ENCODE measurements at regions not wholly inside any gene's neighbourhood (a gene's known extent, or its start where the extent isn't known, plus 50 kb on each side); places are given as distances from the start of the nearest gene placed in this dataset.

DNA sequence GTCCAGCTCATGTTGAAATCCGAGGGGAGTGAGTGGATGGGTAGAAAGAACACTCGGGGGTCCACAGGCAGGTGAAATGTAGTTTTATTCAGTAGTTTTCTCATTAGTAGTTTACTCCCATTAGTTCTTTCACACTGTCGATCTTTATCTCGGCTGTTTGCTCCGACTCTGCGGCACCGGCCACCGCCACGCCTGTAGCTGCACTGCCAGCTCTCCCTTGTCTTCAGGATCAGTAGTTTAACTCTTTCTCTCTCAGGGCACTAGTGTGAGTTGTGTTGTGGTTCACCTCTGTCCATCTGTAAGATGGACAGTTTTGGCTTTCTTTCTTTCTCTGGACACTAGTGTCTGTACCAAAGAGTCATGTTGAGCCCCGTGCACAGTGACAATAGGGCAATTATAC is 195.7 kb downstream of the LMBRD1 start:
- no peak for DNase-seq (ENCODE audit: low spot score)
- TF ChIP-seq, protein P1, sequence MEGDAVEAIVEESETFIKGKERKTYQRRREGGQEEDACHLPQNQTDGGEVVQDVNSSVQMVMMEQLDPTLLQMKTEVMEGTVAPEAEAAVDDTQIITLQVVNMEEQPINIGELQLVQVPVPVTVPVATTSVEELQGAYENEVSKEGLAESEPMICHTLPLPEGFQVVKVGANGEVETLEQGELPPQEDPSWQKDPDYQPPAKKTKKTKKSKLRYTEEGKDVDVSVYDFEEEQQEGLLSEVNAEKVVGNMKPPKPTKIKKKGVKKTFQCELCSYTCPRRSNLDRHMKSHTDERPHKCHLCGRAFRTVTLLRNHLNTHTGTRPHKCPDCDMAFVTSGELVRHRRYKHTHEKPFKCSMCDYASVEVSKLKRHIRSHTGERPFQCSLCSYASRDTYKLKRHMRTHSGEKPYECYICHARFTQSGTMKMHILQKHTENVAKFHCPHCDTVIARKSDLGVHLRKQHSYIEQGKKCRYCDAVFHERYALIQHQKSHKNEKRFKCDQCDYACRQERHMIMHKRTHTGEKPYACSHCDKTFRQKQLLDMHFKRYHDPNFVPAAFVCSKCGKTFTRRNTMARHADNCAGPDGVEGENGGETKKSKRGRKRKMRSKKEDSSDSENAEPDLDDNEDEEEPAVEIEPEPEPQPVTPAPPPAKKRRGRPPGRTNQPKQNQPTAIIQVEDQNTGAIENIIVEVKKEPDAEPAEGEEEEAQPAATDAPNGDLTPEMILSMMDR (IDR thresholded peaks at IDR 0.05; ENCODE audit: poor library complexity, severe bottlenecking): no peak
- H3K4me1 ChIP-seq (ENCODE audit: insufficient read depth, poor library complexity, severe bottlenecking): no peaks in the 10 kb centered on the region
- ATAC-seq (ENCODE audit: low read depth): no peak
- no peaks in the 10 kb centered on the region for H3K36me3 ChIP-seq (ENCODE audit: low read depth)
- no peak overlapping the region for H3K4me3 ChIP-seq (ENCODE audit: severe bottlenecking)
- H3K9me3 ChIP-seq (ENCODE audit: severe bottlenecking): no peaks in the 10 kb centered on the region
- peaks cover 10% of the 10 kb centered on the region for H3K27me3 ChIP-seq (ENCODE audit: insufficient read depth, poor library complexity, severe bottlenecking)
- no peak overlapping the region for H3K27ac ChIP-seq (ENCODE audit: poor library complexity, severe bottlenecking)

DNA sequence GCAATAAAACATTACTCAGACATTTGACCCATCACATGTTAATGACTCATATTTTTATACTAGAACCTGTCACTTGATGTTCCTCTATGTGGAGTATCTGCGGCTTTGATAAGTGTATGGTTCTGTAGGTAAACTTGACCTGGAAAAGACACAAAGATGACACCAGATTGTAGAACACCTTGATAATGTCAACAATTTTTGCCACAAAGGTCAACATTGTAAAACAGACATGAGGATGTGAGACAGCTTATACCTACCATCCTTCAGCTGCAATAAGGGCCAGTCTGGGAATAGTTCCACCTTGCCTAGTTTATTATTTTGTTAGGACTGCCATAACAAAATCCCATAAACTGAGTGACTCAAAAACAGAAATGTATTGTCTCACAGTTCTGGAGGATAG is 202.4 kb downstream of the LMBRD1 start:
- Histone ChIP-seq H3K4me1 (ENCODE audit: insufficient read depth, poor library complexity, severe bottlenecking) (no peaks in the 10 kb centered on the region), H3K9me3 (ENCODE audit: severe bottlenecking) (no peaks in the 10 kb centered on the region), H3K36me3 (ENCODE audit: low read depth) (no peaks in the 10 kb centered on the region), H3K27ac (ENCODE audit: poor library complexity, severe bottlenecking) (no peak overlapping the region), H3K4me3 (ENCODE audit: severe bottlenecking) (no peak overlapping the region), H3K27me3 (ENCODE audit: insufficient read depth, poor library complexity, severe bottlenecking) (no peaks in the 10 kb centered on the region)
- no peak for ATAC-seq (ENCODE audit: low read depth)
- DNase-seq (ENCODE audit: low spot score): no peak
- TF ChIP-seq, protein P1 (IDR thresholded peaks at IDR 0.05; ENCODE audit: poor library complexity, severe bottlenecking): no peak

DNA sequence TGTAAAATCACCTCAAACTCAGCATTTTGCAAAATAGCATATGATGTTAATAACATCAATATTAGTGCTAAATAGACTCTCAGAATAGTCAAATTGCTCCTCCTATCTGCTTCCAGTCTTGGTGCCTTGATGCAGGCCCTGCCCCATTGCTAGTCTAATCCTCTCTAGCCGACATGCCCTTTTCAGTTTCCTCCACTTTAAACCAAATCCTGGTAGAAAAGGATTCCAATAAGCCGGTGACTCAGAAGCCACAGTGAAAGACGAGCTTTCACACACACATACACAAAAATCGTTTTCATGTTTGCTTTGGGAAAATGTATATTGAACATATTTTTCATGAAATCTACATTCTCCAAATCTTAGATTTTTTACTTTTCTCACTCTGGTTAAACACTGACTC is 203.1 kb downstream of the LMBRD1 start:
- Histone ChIP-seq H3K27ac (ENCODE audit: poor library complexity, severe bottlenecking) (no peak overlapping the region), H3K36me3 (ENCODE audit: low read depth) (no peaks in the 10 kb centered on the region), H3K4me3 (ENCODE audit: severe bottlenecking) (no peak overlapping the region), H3K4me1 (ENCODE audit: insufficient read depth, poor library complexity, severe bottlenecking) (no peaks in the 10 kb centered on the region), H3K9me3 (ENCODE audit: severe bottlenecking) (no peaks in the 10 kb centered on the region), H3K27me3 (ENCODE audit: insufficient read depth, poor library complexity, severe bottlenecking) (no peaks in the 10 kb centered on the region)
- TF ChIP-seq, protein P1 (IDR thresholded peaks at IDR 0.05; ENCODE audit: poor library complexity, severe bottlenecking): no peak
- DNase-seq (ENCODE audit: low spot score) (no peak), ATAC-seq (ENCODE audit: low read depth) (no peak)

- DNase-seq (ENCODE audit: low spot score): no peak
- H3K27ac ChIP-seq (ENCODE audit: poor library complexity, severe bottlenecking): no peak overlapping the region
- H3K27me3 ChIP-seq (ENCODE audit: insufficient read depth, poor library complexity, severe bottlenecking): no peaks in the 10 kb centered on the region
- TF ChIP-seq, protein P1 (IDR thresholded peaks at IDR 0.05; ENCODE audit: poor library complexity, severe bottlenecking): no peak
- no peak overlapping the region for H3K4me3 ChIP-seq (ENCODE audit: severe bottlenecking)
- no peaks in the 10 kb centered on the region for H3K9me3 ChIP-seq (ENCODE audit: severe bottlenecking)
- ATAC-seq (ENCODE audit: low read depth): no peak
- H3K36me3 ChIP-seq (ENCODE audit: low read depth): no peaks in the 10 kb centered on the region
- no peaks in the 10 kb centered on the region for H3K4me1 ChIP-seq (ENCODE audit: insufficient read depth, poor library complexity, severe bottlenecking)
These were observed 207.2 kb downstream of the LMBRD1 start for GRCh38 chr6:69589626-69590025.

DNA sequence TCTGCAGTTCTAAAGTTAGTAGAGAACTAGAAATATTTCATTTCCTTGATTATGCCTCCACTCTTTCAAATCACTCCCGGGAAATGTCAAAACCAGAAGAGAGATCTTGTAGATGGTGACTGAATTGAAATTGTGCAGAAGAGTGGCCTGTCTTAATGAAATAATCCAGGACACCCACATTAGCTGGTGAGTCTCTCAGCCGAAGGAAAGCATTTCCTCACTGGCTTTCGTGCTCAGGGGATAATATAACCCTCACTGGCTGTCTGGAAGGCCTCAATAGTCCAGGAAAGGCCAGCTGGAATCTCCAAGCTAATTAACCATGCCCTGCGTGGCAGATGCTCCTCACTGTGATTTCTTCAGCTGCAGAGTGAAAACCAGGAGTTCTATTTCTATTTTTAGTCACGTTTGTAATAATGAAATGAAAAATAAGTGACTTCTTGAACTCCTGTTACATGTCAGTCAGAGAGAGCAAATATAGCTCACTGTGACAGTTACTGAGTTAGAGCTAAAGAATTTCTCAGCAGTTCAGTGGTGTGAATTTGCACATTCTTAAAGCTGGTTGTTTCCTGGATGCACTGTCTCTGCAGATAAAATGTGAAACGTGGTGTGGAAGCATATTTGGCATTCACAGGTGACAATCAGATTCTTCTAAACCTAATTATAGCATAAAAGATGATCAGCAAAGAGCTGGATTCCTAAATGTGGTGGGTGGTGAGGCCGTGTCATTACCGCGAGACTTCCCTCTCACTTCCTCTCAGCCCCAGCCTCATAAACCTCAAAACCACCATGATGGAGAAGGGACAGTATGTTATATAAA is 211.7 kb downstream of the LMBRD1 start:
- Histone ChIP-seq H3K4me1 (ENCODE audit: insufficient read depth, poor library complexity, severe bottlenecking) (no peaks in the 10 kb centered on the region), H3K27ac (ENCODE audit: poor library complexity, severe bottlenecking) (no peak overlapping the region), H3K4me3 (ENCODE audit: severe bottlenecking) (no peak overlapping the region), H3K36me3 (ENCODE audit: low read depth) (no peaks in the 10 kb centered on the region), H3K9me3 (ENCODE audit: severe bottlenecking) (no peaks in the 10 kb centered on the region), H3K27me3 (ENCODE audit: insufficient read depth, poor library complexity, severe bottlenecking) (no peaks in the 10 kb centered on the region)
- no peak for ATAC-seq (ENCODE audit: low read depth)
- TF ChIP-seq, protein P1 (IDR thresholded peaks at IDR 0.05; ENCODE audit: poor library complexity, severe bottlenecking): no peak
- no peak for DNase-seq (ENCODE audit: low spot score)

All from RWPE2 (cell line).